GM21515 (cell line): ENCODE measurements at regions not wholly inside any gene's neighbourhood (a gene's known extent, or its start where the extent isn't known, plus 50 kb on each side); places are given as distances from the start of the nearest gene placed in this dataset.

Experiments used
- ATAC-seq: cut with Tn5 transposase; IDR thresholded peaks from one replicate; pipeline ENCODE4 v1.9.1; 2021; ENCODE audit not compliant: unreplicated experiment

DNA sequence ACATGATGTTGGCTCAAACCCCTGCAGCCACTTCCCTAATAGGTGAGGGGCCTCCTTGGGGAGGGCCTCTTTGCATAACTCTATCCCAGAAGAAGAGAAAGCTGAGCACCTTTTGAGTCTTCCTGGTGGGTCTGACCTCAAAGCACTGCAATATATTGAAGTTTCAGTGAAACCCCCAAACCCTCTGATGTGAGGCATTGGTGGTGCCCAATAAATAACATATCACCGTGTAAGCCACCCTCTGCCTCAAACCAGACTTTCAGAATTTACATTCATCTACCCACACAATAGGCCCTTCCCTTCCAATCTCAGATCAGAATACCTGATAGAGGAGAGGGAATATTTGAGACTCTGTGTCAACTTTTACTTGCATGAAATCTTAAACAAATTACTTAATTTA lies 142.8 kb upstream of the STK17B start:
- ATAC-seq: no peak

DNA sequence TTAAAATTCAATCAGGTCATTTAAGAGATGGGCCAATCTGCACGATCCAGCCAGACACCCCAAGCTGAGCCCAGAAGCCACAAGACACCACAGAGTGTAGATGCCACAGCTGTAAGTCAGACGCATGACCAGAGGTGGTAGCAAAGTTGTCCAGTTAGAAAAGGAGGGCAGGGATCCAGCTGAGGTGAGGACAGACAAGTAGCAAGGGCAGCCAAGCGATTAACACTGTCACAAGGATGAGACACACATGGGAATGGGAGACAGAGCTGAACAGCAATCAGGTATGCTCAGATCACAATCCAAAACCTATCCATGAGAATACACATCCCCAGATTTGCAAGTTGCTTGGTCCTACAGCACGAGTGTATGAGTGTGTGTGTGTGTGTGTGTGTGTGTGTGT lies 143.4 kb upstream of the STK17B start:
- ATAC-seq: no peak

DNA sequence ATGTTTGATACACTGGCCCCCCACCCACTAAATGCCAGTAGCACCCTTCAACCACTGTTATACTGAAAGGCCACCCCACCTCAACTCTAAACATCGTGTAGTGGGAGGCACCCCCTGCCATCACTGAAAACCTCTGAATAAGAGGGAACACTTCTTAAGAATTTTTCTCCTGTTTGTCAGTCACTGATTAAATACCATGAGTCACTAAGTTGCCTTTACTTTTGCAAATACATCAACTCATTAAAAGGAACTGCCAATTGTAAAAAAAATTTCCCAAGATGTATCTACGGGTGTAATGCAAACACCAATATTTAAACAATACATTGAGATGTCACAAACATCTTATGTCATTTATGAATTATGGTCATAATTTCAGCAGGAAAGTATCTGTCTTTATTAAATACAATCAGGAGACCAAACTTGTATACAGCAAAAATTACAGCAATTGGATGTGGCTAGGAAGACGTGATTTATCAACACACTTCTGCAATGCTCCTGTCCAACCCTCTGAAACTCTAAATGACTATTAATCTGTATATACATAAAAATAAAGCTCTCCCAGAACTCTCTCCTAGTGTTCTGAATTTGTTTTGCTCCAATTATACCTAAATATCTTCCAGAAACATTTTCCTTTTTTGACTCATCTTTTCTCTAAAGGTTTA lies 144.1 kb upstream of the STK17B start:
- ATAC-seq: no peak

DNA sequence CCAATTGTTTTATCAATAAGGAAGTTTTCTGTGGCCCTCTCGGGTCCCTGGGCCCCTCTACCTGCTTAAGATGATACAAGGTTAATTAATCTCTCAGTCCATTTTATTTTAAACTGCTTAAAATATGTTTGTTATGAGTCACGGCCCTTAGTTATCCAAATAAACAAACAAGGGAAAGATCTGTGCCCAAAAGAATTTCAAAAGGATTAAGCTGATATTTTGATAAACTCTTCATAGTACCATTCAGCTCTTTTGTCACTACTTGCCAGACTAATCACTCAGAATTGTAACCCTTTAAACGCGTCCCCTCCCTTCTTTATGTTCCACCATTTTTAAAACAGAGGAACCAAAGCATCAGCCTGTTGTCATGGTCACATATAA lies 144.7 kb upstream of the STK17B start:
- ATAC-seq: no peak

DNA sequence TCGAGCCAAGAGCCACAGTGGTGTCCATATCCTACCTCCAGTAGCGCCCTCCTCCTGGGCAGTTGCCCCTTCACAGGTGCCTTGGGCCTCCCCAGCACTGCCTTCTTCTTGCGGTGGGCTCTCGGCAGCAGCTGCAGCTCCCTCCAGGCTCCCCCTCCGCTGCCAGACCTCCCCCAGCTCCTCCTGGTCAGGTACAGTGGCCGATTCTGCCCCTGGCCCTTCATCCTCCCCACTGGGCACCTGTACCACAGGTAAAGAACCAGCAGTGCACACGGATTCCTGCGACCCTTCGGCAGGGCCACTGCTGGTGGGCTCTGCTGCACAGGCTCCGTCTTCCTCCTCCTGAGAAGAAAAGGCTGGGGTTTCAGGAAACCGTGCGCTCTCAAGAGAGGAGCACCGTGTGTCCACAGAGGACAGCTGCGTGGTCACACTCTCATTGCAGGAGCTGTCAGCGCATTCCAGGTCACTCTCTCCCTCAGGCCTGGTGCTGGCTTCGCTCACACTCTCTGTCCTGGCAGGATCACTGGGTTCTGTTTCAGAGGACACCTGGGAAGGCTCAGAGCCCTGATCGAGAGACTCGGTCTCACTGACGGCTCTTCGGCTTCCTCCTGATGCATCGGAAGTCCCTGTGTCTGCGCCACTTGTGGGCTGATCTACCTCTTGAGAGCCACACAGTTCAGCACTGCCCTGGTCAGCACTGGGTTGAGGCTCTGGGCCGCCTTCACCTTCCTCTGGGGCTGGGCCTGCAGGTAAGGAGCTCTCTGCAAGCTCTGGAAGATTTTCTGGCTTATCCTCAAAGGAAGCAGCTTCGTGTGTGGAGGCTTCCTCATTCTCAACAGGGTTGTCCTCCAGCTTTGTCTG lies 147.4 kb upstream of the STK17B start:
- ATAC-seq: no peak

DNA sequence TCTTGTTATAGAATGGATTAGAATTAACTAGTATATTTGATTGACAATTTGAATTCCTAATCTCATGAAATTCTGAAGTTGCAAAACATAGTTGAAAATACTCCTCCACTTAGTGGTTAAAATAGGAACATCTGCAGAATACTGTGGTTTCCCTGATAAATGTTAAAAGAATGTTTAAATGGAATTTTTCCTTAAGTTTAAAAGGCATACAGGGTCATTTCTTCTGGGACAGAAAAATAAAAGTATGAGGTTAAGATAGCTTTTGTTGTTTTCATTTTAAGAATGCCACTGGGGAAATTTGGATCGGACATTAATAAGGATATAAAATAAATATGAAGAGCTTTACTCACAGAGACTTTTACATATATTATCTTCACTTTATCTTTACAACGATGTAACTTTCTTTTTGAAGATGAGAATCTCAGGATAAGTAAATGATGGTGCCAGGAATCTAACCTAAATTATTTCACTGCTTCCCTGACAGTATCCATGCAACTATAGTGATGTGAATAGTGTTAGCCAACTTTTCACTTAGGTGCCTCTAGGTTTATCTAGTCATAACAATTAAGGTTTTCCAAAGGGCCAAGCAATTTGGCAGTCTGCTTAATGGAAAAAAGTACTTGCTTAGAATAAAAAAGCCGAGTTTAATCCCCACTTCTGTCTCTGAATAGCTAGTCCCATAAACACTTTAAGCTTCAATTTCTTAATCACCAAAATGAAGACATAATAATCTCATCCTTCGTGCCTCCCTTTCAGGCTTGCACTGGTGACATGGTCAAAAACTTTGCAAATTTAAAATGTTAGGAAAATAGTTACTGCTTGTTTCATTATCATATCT lies 151.8 kb upstream of the STK17B start:
- no peak for ATAC-seq

DNA sequence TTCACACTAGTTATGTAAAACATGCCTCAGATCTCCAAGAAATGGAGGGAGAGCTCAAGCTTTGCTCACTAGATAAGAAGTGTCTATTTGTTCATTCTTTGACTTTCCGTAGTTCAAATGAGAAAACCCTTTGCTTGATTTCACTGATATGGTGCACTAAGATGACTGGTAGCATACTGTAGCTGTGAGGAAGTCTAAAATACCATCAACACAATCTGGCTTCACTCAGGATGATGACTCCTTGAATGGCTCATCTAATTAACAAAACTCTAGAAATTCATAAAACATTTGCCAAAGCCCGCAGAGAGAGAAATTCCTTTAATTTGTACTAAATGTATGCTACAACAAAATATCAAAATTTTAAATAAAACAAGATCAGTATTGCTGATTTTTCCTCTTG lies 152.8 kb upstream of the STK17B start:
- no peak for ATAC-seq

DNA sequence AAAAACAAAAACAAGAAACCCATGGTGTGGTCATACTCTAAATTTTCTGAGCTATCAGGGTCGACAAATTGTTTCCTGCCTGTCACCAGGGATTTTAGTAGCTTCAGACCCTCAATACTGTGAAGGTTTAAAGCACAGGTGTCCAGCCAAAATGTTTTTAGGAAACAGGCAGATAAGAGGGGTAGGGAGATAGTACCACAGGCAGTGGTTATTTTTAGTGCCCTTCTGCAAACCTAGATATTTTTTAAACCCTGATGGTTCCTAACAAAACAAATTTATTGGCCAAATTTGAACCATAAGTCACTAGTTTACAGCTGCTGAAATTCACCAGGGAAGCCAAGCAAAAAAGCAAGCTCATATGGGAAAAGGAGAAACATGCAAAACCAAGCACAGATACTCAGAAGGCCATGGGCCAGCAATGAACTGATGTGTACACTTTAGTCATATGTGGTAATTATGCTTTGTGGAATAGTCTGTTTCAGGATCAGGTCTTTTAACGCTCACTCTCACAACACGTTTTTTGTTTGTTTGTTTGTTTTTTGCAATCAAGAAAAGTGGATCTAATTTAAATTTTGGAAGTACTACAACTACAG lies 156.8 kb upstream of the STK17B start:
- ATAC-seq: no peak

DNA sequence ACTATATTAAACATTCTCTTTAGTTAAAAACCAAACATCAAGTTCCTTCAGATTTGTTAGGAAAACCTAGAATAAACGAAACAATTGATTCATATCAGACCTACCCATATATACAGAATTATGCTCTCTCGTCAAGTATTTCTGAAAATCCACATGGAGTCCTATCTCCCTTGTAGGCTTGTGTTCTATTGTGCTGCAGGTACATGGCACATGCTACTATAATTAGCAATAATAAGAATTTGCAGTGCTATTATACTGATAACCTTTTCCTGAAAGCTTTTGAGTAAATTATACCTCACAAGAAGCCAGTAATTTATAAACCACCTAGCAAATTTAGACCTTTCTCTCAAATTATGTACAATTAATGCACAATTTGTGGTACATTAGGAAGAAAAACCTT lies 158.6 kb upstream of the STK17B start:
- no peak for ATAC-seq

DNA sequence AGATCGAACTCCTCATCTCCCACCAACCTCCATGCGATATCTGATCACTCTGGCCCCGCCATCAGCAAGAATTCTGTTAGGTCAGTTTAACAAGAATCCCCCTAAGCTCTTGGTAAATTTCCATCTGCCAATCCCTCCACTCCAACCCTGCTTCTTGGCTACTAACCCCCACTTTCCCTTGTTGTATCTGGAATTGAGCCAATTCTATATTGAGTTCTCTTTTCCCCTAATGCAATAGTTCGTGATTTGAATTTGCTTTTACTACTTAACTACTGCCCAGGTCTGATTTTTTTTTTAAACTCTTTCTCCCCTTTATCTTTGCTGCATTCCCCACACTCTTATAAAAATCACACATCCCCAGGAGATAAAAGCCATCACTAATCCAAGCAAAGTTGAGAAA lies 159.3 kb upstream of the STK17B start:
- ATAC-seq: no peak

DNA sequence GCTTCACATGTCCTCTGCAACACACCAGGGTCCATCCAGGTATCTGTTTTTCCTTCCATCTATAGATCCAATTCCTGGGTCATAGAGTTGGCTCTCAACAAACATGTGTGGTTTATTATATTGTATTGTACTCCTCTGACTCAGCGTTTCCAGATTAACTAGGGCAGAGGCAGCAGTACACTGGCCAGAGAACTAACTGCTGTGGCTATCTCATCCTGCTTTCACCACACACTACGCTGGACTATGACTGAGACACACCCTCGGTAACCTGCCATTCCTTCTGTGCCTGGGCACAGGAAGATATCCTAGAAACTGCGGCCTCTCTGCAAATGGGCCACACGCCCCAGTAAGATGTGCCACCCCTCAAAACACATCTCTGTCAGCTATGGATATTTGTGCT lies 159.8 kb upstream of the STK17B start:
- ATAC-seq: no peak

DNA sequence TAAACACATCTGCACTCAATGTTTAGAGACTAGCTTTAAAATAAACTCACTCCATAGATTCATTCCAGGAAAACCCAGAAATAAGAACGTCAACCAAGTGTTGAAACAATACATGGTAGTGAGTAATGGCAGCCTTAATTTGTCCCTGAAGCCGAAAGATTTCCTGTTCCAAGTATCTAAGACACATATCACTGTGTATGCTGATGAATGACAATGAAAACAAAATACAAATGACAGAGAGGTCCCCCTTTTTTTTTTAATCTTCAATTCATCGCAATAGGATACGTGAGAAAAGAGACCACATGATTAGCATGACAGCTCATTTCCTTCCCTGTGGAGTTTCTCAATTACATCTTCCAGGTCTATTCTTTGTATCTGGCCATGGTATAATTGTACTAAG lies 160.5 kb upstream of the STK17B start:
- no peak for ATAC-seq

DNA sequence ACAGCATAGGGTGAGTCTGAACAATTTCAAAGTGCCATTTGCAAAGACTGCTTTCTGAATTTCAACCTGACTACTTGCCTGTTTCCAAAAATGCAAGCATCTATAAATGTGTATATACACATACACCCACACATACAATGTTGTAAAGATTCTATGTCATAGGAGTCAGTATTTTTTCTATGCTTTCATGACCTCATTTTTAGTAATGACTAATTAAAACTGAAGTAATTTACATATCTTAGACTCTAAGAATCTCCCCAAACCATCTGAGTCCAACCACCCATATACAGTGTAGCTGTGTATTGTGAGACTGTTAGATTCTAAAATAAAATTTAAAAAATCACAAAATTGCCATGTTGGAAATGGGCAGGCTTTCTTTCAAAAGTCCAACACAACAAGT lies 162.0 kb upstream of the STK17B start:
- no peak for ATAC-seq

DNA sequence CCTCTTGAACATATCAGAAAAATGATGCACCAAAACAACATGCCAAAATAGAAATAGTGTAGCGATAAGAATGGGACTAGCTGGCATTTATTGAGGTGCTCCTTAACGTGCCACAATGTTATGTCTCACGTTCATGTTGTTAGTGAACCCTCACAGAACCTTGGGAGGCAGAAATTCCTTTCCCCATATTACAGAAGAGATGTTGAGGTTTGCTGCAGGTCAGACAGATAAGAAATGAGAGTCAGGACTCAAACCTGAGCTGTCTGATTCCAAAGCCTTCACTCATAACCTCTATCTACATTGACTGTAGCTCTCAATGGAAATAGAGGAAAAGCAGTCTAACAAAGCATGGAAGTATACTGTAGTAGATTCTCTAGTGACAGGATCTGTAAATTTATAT lies 163.3 kb upstream of the STK17B start:
- no peak for ATAC-seq

DNA sequence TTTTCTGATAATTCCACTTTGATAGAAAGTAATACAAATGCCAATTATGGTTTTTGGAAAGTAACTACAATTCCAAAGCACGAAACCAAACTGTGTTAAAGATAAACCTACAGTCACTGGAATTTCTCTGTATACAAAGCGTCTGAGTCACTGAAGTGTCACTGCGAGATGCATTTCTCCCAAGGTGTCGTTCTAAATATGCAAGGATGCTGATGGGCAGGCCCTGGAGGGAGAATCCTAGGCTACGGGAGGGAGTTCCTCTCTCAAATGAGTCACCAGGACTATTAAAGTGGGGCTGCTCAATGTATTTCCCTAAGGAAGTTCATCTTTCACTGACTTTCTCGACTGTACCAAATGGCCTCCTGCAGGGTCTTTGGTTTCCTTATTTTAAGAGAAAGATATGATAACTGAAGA lies 163.8 kb upstream of the STK17B start:
- ATAC-seq: no peak

DNA sequence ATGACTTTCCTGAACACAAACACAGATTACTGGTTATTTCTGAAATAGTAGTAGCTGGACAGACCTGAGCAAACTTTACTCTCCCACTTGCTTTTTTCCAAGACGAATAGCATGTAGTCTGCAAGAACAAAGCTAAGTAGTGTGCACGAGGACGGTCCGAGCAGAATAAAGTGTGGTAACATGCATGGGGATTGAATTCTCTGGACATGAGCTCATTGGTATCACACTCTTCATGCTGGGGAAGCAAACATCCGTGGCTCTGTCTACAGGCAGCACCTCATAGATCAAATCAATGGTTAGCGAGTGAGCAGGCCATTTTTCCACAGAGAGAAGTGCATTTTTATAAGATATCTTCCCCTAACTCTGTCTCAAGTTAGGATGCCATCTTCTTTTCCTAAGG lies 164.8 kb upstream of the STK17B start:
- no peak for ATAC-seq

DNA sequence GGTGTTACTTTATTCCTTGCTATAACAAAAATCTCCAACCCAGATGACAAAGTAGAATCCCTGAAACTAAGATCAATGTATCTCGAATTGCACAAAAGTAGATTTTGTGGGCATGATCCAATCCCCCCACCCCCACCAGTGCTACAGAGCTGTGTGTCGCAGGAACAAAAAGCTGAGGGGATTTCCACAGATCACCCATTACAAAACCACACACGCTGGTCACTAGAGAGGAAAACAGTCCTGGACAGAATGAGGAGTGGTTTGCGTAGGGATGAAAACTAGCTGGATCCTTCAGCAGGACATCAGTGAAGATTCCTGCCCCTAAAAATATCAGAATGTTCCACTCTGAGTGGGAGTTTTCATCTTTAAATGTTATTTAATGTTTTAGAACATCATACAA lies 165.3 kb upstream of the STK17B start:
- ATAC-seq: no peak

DNA sequence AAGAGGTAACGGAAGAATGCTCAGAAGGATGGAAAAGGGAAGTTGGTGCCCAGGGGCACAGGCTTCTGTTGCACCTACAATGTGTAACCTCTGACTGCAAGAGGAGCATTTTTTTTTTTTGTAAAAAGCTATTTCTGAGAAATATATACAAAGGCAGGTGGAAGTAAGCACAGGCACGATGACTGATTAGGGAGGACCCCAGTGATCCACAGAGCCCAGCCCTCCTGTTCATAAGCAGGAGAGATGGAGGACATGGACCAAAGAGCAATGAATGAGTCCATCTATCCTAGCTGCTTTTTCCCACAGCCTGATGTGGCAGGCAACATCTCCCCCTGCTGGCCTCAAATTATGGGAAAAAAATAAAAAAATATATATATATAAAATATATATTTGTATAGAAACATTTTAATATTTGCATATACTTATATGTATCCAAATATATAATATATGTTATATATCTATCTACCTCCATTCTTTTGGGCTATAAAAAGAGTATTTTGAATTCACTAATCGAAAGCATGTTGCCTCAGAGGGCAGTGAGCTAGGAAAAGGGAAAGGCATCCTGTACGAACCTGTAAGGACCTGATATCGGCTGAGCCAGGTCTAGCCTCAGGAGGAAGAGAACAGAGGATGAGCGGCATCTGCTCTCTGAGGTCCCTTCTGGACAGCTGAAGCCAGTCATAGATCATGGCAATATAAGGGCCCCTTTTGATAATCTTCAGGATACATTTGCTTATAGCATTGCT lies 166.0 kb upstream of the STK17B start:
- ATAC-seq: no peak

DNA sequence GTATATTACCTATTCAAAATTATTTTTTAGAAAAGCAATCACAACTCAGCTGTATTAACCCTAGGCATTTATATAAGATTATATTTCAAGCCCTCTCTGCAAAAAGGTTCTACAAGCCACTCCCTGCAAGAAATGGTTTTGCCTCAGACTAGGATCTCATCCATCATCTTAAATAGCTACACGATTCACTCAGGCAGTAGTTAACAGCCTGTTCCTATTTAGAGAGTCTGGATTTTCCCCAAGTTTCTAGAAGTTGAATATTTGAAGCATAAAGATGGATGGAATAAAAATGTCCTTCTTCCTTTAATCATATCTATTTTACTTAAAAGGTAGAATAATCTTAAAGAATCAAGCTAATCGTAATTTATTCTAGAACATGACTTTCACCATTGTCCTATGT lies 167.1 kb upstream of the STK17B start:
- ATAC-seq: no peak

DNA sequence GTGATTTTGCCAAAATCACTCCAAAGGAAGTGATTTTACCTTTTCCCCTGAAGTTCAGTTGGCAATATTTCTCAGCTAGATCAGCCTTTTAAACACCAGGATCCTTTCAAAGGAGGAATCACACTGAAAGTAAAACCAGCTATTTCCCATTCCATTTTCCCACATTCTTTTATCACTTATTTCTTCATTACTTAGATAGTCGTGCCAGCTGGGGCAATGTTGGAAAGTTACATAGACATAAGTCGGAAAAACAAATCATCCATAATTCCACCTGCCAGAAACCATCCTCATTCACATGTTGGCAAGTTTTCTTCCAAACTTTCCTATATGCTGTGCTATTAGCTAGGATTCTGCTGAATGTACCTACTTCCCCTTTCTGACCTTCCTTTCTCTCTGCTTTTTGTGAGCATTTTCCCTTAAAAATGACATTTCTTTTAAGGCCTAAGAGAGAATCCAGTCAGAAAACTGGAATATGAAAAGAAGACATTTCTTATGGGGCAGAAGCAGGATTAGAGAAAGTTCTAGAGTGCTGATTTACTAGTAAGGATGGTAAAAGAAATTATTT lies 170.0 kb upstream of the STK17B start:
- no peak for ATAC-seq
